GM19395 (cell line): ENCODE measurements at regions not wholly inside any gene's neighbourhood (a gene's known extent, or its start where the extent isn't known, plus 50 kb on each side); places are given as distances from the start of the nearest gene placed in this dataset.
"Not testable (repeated sequence)": the region's sequence is repeated elsewhere in the genome, so short reads cannot be mapped to it uniquely, and the experiment has no call there.

ENCODE experiments used
- ATAC-seq: cut with Tn5 transposase; IDR thresholded peaks from one replicate; pipeline ENCODE4 v1.9.1; 2021; ENCODE audit warnings: mild to moderate bottlenecking, moderate library complexity; ENCODE audit not compliant: unreplicated experiment

GRCh38 chr7:125857606-125858005 lies 928.0 kb upstream of the POT1 start:
- ATAC-seq = no peak

DNA sequence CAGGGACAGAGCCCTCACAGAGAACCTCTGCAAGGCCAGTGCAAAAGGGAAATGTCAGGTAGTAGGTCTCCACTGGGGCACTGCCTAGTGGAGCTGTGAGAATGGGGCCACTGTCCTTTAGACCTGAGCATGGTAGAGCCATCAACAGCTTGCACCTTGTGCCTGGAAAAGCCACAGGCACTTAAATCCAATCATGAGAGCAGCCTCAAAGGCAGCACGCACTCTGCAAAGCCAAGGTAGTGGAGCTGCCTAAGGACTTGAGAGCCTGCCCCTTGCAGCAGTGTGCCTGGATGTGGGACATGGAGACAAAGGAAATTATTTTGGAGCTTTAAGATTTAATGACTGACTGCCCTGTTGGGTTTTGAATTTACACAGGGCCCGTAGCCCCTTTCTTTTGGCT lies 918.5 kb upstream of the POT1 start:
- no peak for ATAC-seq

- ATAC-seq = no peak
These were observed 918.1 kb upstream of the POT1 start for GRCh38 chr7:125847692-125848091.

DNA sequence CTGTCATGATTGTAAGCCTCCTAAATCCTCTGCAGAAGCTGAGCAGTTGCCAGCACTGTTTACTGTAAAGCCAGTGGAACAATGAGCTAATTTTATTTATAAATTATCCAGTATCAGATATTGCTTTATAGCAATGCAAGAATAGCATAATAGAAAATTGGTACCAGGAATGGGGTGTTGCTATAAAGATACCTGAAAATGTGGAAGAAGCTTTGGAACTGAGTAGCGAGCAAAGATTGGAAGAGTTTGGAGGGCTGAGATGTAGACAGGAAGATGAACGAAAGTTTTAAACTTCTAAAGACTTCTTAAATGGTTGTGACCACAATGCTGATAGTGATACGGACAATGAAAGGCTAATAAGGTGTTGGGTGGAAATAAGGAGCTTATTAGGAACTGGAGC lies 917.4 kb upstream of the POT1 start:
- no peak for ATAC-seq

DNA sequence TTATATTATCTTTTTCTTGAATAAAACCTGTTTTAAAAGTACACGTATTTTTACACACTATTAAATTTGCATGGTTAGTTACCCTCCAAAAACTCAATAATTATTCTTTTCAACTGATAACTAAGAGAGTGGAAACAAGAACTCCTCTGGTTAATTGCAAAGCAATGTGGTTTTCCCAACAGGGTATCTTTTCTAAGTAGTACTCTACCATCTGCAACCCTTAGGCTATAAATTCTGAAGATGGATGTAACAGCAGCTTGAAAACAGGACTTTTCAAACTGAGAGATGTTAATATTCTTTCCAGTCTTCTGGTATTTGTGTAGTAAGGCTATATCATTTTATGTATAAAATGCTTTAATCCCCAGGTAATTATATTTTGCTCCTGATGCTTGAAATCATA lies 916.1 kb upstream of the POT1 start:
- no peak for ATAC-seq

- no peak for ATAC-seq
These were observed 904.8 kb upstream of the POT1 start for GRCh38 chr7:125834421-125834820.

- no peak for ATAC-seq
These were observed 904.2 kb upstream of the POT1 start for GRCh38 chr7:125833839-125834238.

DNA sequence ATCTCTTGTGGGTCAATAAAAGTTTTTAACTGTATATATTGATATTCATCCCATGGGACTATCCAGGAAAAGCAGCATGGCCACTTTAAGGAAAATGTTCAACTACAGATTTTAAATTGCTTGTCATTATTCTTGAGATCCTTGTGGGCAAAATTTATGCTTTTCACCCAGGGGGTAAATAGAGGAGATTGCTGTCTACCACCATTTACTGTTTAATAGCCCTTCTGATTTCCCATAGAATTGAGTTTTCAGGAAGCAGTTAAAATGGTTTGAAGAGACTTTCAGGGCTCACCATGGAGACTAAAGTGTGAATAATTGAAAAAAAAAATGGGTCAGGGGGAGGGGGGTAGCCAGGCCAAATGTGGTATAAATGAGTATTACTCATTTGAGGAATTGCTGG lies 901.1 kb upstream of the POT1 start:
- ATAC-seq = no peak

GRCh38 chr7:125828153-125828700 lies 898.6 kb upstream of the POT1 start:
- no peak for ATAC-seq

- ATAC-seq = no peak
These were observed 893.9 kb upstream of the POT1 start for GRCh38 chr7:125823538-125823937.

GRCh38 chr7:125820495-125820894 lies 890.9 kb upstream of the POT1 start:
- ATAC-seq = no peak

DNA sequence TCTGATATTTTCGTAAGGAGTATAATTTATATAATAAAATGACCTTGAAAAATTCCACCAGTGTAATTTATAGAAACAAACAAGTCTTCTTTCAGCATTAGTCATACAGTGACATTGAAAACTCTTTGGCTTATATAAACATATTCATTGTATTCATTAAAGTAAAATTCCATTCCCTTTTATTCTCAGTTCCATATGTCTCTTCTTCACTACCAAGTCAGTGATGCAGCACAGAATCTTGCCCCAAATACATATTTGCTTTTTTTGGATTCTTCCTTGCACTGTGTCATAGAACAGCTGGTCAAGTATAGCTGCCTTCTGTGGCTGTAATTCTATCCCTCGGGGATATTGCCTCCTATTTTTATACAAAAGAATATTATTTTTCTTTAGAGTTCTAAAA lies 884.5 kb upstream of the POT1 start:
- no peak for ATAC-seq

DNA sequence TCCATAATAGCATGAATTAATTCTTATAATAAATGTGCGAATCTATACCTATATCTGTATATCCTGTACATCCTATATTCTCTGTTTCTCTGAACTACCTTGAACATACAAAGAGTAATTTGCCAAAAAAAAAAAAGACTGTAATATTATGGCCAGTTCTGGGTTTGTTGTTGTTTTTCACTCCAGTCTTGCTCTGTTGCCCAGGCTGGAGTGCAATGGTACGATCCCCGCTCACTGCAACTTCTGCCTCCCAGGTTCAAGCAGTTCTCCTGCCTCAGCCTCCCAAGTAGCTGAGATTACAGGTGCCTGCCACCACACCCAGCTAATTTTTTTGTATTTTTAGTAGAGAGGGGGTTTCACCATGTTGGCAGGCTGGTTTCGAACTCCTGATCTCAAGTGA lies 876.9 kb upstream of the POT1 start:
- ATAC-seq = not testable (repeated sequence)

DNA sequence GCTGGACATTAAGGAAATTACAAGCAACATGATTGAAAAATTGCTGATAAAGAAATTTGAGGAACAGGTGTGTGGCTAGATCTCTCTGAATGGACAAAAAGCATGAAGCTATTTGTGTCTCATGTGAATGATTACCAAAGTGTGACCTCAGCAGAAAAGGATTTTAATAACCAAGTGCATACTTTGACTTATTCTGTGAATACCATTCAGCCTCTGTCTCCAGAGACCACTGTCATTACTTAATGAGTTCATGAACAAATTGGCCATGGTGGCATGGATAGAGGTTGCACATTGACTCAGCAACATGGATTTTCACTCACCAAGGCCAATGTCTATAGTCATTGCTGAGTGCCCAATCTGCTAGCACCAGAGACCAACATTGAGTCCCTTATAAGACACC lies 874.6 kb upstream of the POT1 start:
- ATAC-seq = no peak

DNA sequence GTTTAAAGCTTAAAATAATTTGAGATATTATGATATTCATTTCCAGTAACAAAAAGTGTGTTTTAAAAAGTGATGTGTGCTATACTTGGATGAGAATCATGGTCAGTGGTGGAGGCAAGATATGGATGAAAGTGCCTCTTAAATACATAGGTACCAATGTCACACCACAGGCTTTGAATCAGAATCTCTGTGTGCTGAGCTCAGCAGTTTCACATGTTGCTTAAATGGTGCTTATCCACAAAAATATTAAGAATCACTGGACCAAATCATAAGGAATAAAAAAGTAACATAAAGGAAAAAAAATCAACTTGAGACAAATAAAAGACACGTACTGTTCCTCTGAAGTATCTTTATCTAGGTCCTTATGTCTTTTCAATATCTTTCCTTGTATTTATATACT lies 850.5 kb upstream of the POT1 start:
- no peak for ATAC-seq

GRCh38 chr7:125775317-125775716 lies 845.7 kb upstream of the POT1 start:
- no peak for ATAC-seq

- ATAC-seq = no peak
These were observed 843.6 kb upstream of the POT1 start for GRCh38 chr7:125773113-125773785.

DNA sequence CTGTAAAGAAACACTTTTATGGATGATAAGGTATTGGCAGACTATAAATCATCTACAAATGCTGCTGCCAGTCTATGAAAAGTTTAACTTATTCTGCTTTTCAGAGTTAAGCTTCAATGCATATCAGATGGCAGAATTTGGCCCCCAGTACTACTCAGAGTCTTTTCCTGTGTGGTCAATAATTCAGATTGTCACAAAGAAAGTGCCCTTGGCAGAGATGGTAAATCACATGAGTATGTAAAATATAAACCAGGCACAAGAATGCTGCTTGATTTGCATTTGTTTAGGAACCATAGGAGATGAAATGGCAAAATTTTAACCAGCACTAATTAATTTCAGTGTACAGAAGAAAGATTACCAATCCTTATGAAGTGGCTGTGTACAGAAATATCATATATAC lies 818.3 kb upstream of the POT1 start:
- ATAC-seq = no peak

DNA sequence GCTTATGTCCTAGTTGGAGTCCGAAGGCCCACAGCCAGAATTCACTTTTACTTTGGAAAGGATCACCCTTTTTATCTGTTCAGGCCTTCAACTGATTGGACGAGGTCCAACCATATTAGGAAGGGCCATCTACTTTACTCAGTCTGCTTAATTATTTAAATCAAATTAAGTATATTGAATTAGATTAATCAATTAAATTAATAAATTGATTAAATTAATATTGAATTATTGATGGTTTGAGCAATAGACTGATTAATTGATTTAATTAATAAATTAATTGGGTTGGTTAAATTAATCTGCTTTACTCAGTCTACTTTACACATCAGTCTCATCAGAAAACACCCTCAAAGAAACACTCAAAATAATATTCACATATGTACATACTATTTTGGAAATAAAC lies 816.9 kb upstream of the POT1 start:
- ATAC-seq = no peak

DNA sequence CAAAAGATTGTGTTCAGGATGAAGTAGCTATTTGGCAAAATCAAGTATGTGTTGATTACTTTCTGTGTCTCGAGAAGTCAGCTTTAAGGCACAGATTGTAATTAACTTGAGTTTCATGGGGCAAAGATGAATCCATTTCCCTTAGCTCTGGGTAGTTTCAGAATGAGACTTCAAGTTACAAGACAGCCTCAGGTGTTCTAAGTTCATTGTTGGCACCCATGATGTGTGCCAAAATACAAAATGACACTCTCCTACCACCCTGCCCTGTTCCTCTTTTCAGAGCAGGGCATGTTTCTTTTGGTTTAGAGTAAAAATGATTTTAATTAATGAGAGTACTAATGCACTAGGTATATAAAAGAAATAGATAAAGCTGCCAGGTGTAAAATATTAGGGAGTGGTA lies 797.6 kb upstream of the POT1 start:
- no peak for ATAC-seq

DNA sequence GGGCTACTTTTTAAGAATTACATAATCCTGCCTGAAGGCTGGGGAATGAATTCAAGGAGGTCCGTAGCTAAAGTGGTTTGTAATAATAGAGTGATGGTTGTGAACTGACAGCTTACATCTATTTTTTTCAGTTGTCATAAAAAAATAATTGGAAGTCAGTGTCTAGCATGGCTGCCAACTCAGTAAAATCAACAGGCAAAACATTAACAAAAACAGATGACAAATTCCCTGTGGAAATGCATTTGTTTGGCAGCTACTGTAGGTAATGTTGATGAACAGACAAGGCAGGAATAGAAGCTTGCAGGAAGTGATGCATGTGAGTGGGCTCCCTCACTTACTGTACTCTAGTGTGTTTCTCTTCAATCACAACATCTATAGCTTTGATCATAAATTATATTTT lies 766.0 kb upstream of the POT1 start:
- no peak for ATAC-seq

- no peak for ATAC-seq
These were observed 753.5 kb upstream of the POT1 start for GRCh38 chr7:125683156-125683555.

DNA sequence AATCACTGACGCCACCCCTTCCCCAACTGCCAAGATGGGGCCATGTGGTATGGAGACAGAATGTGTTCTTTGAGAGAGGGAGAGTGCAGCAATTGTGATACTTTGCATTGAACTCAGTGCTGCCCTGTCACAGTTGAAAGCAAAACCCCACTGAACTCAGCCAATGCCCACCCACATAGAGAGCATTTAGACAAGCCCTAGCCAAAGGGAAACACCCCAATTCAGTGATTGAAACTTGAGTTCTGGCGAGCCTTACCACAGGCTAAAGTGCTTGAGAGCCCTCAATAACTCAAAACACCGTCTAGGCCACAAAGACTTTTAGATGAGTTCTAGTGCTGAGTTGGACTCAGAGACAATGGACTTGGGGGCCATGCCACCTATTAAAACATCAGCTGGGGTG lies 751.9 kb upstream of the POT1 start:
- ATAC-seq = no peak
